AG04450 (cell line): ENCODE measurements at regions not wholly inside any gene's neighbourhood (a gene's known extent, or its start where the extent isn't known, plus 50 kb on each side); places are given as distances from the start of the nearest gene placed in this dataset.

ENCODE experiments used
- CTCF ChIA-PET: fragments of 300-600, 350-600 bp; formaldehyde crosslinking; extraction: SDS; loops from one replicate; lab custom pipeline; 2022; ENCODE audit warnings: antibody characterized with exemption, inconsistent platforms; lab: Charles Lee
- POLR2A ChIA-PET: fragments of 350-600 bp; formaldehyde crosslinking; extraction: SDS; loops from one replicate; lab custom pipeline; 2021; ENCODE audit warnings: antibody characterized with exemption, inconsistent platforms; lab: Yijun Ruan, JAX
- DNase-seq: peaks from one replicate; pipeline ENCODE4 v3.0.0-alpha.2; 2011; ENCODE audit warnings: low read depth, low spot score
- H3K27ac ChIP-seq: one replicate; pipeline ENCODE4 v1.5.1; 2012; ENCODE audit warnings: low read depth, low read length, control low read depth
- H3K27me3 ChIP-seq: one replicate; pipeline ENCODE4 v1.6.0; 2012; ENCODE audit warnings: low read length; ENCODE audit not compliant: control insufficient read depth, insufficient read depth
- H3K4me3 ChIP-seq: 2 replicates; pipeline ENCODE4 v1.5.1; 2011; ENCODE audit warnings: mild to moderate bottlenecking, low read depth, low read length, control low read depth
- H3K9me3 ChIP-seq: 2 replicates; pipeline ENCODE4 v1.5.1; 2012; ENCODE audit warnings: low read length; ENCODE audit not compliant: control insufficient read depth, insufficient read depth
- TF ChIP-seq, protein P1 (sequence below): IDR thresholded peaks from 2 replicates; pipeline ENCODE4 v1.5.1; 2011; ENCODE audit warnings: low read depth, low read length, control low read depth, inconsistent platforms

DNA sequence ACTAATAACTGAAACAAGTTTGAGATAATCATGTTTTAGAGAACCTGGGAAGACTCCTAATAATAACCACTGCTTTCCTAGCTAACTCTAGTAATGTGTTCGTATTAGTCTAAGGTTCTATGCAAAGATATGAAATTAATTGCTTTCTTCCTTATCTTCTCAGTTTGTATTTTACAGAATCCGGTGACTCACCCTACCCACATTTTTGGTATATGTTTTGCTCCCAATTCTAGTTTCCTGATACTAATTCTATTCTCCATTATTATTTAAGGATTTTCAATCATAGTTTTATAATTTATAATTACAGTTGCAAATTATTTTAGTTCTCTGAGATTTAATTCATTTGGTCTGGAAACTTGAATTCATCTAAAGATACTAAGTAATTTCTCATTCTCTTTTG lies 394.6 kb upstream of the SETBP1 start:
- H3K9me3 ChIP-seq, result no peaks in the 10 kb centered on the region
- ChIA-PET CTCF (interaction anchor here (0.7 kb wide), 2 partner anchors 196 to 1309 kb away, joined by 3 to 4 read pairs; no protein-coding TSS in a partner anchor), POLR2A (no interaction called here)
- H3K27ac ChIP-seq, result no peak overlapping the region
- no peak overlapping the region for H3K4me3 ChIP-seq
- no peak for DNase-seq
- H3K27me3 ChIP-seq, result no peaks in the 10 kb centered on the region
- TF ChIP-seq, protein P1, sequence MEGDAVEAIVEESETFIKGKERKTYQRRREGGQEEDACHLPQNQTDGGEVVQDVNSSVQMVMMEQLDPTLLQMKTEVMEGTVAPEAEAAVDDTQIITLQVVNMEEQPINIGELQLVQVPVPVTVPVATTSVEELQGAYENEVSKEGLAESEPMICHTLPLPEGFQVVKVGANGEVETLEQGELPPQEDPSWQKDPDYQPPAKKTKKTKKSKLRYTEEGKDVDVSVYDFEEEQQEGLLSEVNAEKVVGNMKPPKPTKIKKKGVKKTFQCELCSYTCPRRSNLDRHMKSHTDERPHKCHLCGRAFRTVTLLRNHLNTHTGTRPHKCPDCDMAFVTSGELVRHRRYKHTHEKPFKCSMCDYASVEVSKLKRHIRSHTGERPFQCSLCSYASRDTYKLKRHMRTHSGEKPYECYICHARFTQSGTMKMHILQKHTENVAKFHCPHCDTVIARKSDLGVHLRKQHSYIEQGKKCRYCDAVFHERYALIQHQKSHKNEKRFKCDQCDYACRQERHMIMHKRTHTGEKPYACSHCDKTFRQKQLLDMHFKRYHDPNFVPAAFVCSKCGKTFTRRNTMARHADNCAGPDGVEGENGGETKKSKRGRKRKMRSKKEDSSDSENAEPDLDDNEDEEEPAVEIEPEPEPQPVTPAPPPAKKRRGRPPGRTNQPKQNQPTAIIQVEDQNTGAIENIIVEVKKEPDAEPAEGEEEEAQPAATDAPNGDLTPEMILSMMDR, result no peak

DNA sequence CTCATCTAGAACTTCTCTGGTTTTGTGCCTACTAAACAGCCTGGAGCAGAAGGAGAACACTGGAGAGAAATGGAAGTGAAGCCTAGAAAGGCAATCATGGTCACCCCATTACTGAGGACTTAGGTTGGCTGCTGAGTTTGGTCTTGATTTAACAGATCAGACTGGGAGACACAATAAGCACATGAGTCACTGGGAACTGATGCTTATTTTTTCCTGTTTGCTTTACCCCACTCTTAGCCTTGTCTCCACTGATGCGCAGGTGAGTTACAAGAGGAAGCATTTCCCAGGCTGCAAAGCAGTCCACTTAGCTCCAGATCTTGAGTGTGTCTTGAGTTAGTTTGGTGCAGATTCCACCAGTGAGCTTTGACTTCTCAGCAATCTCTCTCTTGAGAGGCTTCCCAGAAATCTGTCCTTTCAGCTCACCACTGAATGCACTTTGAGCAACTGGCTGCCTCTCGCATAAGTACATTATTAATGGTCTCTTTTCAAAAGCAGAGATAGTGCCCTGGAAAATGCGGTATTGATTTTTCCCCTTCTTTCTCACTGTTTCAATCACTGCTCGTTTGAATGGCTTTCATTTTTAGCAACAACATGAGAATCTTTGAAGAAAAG lies 390.2 kb upstream of the SETBP1 start:
- no peaks in the 10 kb centered on the region for H3K27me3 ChIP-seq
- no peaks in the 10 kb centered on the region for H3K9me3 ChIP-seq
- TF ChIP-seq, protein P1, result no peak
- H3K4me3 ChIP-seq, result no peak overlapping the region
- DNase-seq, result no peak
- ChIA-PET POLR2A (no interaction called here), CTCF (no interaction called here)
- H3K27ac ChIP-seq, result no peak overlapping the region

DNA sequence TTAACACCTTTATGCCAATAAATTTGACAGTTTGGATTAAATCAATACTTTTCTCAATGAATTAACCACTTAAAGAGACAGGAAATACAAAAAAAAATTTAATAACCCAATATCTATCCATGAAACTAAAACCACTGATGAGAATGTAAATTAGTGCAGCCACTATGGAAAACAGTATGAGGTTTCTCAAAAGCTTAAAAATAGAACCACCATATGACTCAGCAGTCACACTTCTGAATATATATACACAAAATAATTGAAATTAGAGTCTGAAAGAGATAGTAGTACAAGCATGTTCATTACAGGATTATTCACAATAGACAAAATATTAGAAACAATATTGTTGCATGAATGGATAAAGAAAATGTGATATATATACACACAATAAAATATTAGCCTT lies 382.1 kb upstream of the SETBP1 start:
- Histone ChIP-seq H3K27me3 (no peaks in the 10 kb centered on the region), H3K4me3 (no peak overlapping the region), H3K27ac (no peak overlapping the region), H3K9me3 (no peaks in the 10 kb centered on the region)
- ChIA-PET CTCF (no interaction called here), POLR2A (no interaction called here)
- no peak for DNase-seq
- TF ChIP-seq, protein P1, result no peak

DNA sequence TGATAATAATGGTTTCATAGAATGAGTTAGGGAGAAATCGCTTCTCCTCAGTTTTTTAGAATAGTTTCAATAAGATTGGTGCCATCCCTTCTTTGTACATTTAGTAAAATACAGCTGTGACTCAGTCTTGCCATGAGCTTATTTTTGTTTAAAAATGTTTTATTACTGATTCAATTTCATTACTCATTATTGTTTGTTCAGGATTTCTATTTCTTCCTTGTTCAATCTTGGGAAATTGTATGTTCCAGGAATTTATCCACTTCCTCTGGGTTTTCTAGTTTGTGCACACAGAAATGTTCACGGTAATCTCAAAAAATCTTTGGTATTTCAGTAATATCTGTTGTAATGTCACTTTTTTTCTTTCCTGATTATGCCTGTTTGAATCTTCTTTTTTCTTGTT lies 371.5 kb upstream of the SETBP1 start:
- ChIA-PET POLR2A (interaction anchor here (0.6 kb wide), 1 partner anchor 708 kb away, joined by 3 read pairs; no protein-coding TSS in a partner anchor), CTCF (no interaction called here)
- H3K4me3 ChIP-seq, result no peak overlapping the region
- no peaks in the 10 kb centered on the region for H3K27me3 ChIP-seq
- no peak overlapping the region for H3K27ac ChIP-seq
- DNase-seq, result no peak
- TF ChIP-seq, protein P1, result no peak
- no peaks in the 10 kb centered on the region for H3K9me3 ChIP-seq

DNA sequence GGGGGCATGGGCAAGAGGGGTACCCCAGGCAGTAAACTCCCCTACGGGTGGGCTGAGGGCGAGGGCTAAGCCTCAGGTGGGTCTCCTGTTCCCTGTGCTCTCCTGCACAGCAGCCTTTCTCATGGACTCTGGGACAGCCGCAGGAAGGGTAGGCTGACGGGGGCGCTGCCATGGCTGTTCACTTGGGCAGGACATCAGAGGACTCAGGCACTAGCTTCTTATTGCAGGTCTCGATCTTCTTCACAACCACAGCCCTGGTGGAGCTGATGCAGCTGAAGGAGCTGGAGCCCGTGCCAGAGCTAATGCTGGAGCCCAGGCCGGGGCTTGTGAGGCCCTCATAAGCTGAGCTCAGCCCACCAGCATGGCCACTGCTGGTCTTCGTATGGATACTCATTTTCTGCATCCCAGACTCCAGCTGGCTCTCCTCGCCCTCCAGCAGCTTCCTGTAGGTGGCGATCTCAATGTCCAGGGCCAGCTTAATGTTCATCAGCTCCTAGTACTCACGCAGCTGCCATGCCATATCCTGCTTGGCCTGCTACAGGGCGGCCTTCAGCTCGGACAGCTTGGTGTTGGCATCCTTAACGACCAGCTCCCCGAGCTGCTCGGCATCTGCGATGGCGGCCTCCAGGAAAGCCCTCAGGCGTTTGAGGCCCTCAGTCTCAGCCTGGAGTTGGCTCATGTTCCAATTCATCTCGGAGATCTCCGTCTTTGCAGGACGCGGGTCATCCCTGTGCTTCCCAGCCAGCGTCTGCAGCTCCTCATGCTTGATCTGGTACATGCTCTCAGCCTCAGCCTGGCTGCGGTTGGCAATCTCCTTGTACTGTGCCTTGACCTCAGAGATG lies 359.8 kb upstream of the SETBP1 start:
- DNase-seq, result no peak
- Histone ChIP-seq H3K27me3 (no peaks in the 10 kb centered on the region), H3K9me3 (peaks cover 8% of the 10 kb centered on the region; the same call in 1 of the 2 replicates), H3K4me3 (no peak overlapping the region), H3K27ac (no peak overlapping the region)
- CTCF ChIA-PET, result interaction anchor here (2.2 kb wide), 1 partner anchor 700 kb away, joined by 10 read pairs; no protein-coding TSS in a partner anchor
- POLR2A ChIA-PET, result no interaction called here
- TF ChIP-seq, protein P1, result no peak
